ENCODE measurements at regions not wholly inside any gene's neighbourhood (a gene's known extent, or its start where the extent isn't known, plus 50 kb on each side); places are given as distances from the start of the nearest gene placed in this dataset.
A peak's percentile ranks its signal among the peaks of the same experiment; 100 is the strongest.

DNA sequence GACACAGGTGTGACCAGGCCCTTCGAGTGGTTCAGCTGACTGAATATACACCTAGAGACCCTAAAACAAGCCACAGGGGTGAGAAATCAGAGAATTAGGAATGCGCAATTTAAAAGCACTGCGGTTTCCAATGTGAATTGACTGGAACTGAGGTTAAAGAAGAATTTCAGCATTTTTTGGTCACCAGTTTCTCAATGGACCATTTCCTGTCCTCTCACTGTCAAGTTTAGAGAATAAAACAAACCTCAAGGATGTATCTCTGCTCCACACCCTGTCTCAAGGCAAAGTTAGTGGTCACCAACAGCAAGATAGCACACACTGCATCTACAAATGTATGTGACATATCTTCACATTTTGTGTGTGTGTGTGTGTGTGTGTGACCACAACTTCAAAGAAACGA, 143.8 kb upstream of the MAP3K1 start:
- Histone ChIP-seq H3K4me3 (no peak overlapping the region), H3K9me3 (no peaks in the 10 kb centered on the region), H3K27ac (no peak overlapping the region), H3K27me3 (no peaks in the 10 kb centered on the region), H3K4me1 (no peaks in the 10 kb centered on the region), H3K36me3 (no peaks in the 10 kb centered on the region)
- no peak for DNase-seq (ENCODE audit: low spot score)
- TF ChIP-seq, protein P1, sequence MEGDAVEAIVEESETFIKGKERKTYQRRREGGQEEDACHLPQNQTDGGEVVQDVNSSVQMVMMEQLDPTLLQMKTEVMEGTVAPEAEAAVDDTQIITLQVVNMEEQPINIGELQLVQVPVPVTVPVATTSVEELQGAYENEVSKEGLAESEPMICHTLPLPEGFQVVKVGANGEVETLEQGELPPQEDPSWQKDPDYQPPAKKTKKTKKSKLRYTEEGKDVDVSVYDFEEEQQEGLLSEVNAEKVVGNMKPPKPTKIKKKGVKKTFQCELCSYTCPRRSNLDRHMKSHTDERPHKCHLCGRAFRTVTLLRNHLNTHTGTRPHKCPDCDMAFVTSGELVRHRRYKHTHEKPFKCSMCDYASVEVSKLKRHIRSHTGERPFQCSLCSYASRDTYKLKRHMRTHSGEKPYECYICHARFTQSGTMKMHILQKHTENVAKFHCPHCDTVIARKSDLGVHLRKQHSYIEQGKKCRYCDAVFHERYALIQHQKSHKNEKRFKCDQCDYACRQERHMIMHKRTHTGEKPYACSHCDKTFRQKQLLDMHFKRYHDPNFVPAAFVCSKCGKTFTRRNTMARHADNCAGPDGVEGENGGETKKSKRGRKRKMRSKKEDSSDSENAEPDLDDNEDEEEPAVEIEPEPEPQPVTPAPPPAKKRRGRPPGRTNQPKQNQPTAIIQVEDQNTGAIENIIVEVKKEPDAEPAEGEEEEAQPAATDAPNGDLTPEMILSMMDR (IDR thresholded peaks at IDR 0.05) = no peak

DNA sequence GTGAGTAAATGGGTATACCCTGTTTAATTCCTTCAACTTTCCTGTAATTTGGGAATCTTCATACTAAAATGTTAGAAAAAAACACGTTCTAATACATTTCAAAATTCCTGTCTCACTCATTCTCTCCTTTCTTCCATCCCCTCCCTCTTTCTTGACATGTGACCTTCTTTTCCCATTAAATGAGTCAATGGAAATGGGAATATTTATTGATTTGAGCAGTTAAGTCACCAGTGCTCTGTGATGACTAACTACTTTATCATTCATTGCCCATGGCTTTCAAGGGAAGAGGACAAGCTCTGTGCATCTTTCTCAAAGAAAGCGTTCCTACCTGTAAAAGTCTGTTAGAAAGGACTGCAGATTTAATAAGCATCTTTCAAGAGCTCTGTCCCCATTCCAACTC, 144.4 kb upstream of the MAP3K1 start:
- TF ChIP-seq, protein P1 (IDR thresholded peaks at IDR 0.05) = no peak
- Histone ChIP-seq H3K4me3 (no peak overlapping the region), H3K9me3 (no peaks in the 10 kb centered on the region), H3K27me3 (no peaks in the 10 kb centered on the region), H3K4me1 (no peaks in the 10 kb centered on the region), H3K36me3 (no peaks in the 10 kb centered on the region), H3K27ac (no peak overlapping the region)
- no peak for DNase-seq (ENCODE audit: low spot score)

DNA sequence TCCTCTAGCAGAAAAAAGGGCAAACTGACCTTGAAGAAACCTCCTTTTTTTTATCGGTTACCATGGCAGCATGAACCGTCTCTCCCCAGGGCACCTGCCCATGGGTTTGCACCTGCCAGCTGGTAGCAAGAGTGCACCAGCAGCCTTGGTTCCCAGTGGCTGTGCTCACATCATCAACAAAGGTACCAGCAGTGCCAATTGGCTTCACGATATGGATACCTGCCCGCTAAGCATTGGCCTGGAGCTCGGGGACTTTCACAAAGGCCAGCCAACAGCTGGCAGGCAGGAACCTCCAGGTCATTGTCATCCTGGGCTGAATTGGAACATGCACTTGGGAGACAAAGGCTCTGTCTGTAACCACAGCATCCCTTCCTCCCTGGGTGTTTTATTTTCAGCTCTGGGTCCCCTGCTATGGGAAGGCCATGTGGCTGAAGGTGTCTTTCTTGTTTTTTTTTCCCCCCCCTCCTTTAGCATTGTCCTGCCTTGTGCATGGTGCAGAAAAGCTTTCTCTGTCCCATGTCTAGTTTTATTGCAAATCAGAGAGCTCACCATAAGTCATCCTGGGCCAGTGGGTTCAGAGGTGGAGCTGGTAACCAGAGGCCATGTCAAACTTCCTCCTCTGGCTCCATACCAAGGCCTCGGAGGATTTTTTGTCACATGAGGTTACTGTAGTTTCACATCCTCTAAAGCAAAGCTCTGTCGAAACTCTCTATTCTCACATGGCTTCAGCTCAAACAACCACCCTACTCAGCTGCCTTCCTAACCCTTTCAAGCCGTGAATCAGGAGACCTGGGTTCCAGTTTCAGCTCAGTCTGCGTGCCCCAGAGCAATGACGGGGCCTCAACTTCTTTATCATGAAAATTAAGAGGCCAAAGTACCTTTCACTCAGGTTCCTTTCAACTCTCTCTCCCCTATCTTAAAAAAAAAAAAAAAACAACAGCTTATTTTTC, 145.5 kb upstream of the MAP3K1 start:
- H3K4me1 ChIP-seq = no peaks in the 10 kb centered on the region
- H3K36me3 ChIP-seq = no peaks in the 10 kb centered on the region
- H3K9me3 ChIP-seq = peaks cover 0 to 5% of the 10 kb centered on the region in 2 donors
- DNase-seq (ENCODE audit: low spot score) = peak; percentile 79
- no peak overlapping the region for H3K27ac ChIP-seq
- TF ChIP-seq, protein P1 (IDR thresholded peaks at IDR 0.05) = no peak
- no peaks in the 10 kb centered on the region for H3K27me3 ChIP-seq
- H3K4me3 ChIP-seq = no peak overlapping the region

DNA sequence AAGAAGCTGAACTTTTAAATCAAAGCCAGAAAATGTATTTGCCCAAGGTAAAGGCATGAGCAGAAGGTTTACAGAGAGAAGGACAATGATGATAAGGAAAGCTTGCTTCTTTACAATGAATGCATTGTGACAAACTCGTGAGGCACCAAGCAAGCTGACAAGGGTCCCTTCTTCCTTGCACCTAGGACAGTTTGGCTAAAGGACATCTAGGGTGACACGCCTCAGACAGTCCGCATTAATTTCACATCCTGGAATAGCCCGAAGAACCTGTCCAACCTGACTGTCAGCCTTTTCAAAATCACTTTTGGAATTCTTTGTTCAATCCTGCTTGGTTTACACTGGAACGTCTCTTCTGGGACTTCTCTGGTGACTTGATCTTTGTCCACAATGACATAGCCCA, 146.4 kb upstream of the MAP3K1 start:
- DNase-seq (ENCODE audit: low spot score) = no peak
- TF ChIP-seq, protein P1 (IDR thresholded peaks at IDR 0.05) = no peak
- Histone ChIP-seq H3K4me3 (no peak overlapping the region), H3K27me3 (no peaks in the 10 kb centered on the region), H3K27ac (no peak overlapping the region), H3K9me3 (peaks cover 0 to 5% of the 10 kb centered on the region in 2 donors), H3K36me3 (no peaks in the 10 kb centered on the region), H3K4me1 (no peaks in the 10 kb centered on the region)

DNA sequence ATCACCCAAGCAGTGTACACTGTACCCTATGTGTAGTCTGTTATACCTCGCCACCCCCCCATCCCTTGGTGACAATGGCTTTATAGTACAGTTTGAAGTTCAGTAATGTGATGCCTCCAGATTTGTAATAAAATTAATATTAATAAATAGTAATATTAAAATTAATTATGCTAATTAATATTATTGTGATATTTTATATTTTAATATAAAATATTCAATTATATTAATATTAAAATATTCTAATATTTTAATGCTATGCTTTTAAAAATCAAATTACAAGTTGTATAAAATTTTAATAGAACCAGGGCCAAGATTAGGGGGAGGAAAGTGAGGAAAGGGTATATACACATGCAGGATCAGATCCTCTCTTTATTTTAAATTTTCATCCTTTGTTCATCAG, 147.7 kb upstream of the MAP3K1 start:
- Histone ChIP-seq H3K27ac (no peak overlapping the region), H3K36me3 (no peaks in the 10 kb centered on the region), H3K4me1 (no peaks in the 10 kb centered on the region), H3K9me3 (peaks cover 0 to 5% of the 10 kb centered on the region in 2 donors), H3K4me3 (no peak overlapping the region), H3K27me3 (no peaks in the 10 kb centered on the region)
- TF ChIP-seq, protein P1 (IDR thresholded peaks at IDR 0.05) = no peak
- DNase-seq (ENCODE audit: low spot score) = no peak

All from right atrium auricular region (tissue), 2 donors.